Stomach (tissue), 8 donors: ENCODE measurements at regions not wholly inside any gene's neighbourhood (a gene's known extent, or its start where the extent isn't known, plus 50 kb on each side); places are given as distances from the start of the nearest gene placed in this dataset.

Experiments used
- DNase-seq, 2 donors: peaks; one replicate each; pipeline versions ENCODE4 v3.0.0 to v3.0.0-alpha.2; 2013 to 2019
- H3K27ac ChIP-seq, 5 donors: fragments of 200-600 bp in 4 of 5; sonication (generic) in 4 of 5; one replicate each; pipeline ENCODE4 v1.5.1; 2013 to 2019; ENCODE audit warnings: mild to moderate bottlenecking in 1 of 5, moderate library complexity in 1 of 5
- H3K27me3 ChIP-seq, 3 donors: fragments of 200-600 bp; sonication (generic); one replicate each; pipeline ENCODE4 v1.5.1; 2017 to 2019; ENCODE audit warnings: mixed run types in 1 of 3
- H3K36me3 ChIP-seq, 4 donors: fragments of 200-600 bp; sonication (generic); 1 replicate in 3 of 4; 2 replicates in 1 of 4; pipeline ENCODE4 v1.5.1; 2016 to 2019
- H3K4me1 ChIP-seq, 4 donors: fragments of 200-600 bp; sonication (generic); one replicate each; pipeline ENCODE4 v1.5.1; 2016 to 2019
- H3K4me3 ChIP-seq, 4 donors: fragments of 200-600 bp; sonication (generic) in 3 of 4; one replicate each; pipeline ENCODE4 v1.5.1; 2016 to 2019; ENCODE audit warnings: mild to moderate bottlenecking in 1 of 4
- H3K9me3 ChIP-seq, 4 donors: fragments of 200-600 bp; sonication (generic); one replicate each; pipeline ENCODE4 v1.5.1; 2016 to 2019
- EP300 ChIP-seq: sonication (generic); formaldehyde crosslinking; IDR thresholded peaks from one replicate; pipeline ENCODE4 v1.6.1; 2017; ENCODE audit warnings: antibody characterized with exemption
- POLR2A ChIP-seq, 4 donors: fragments of 450-650 bp; IDR thresholded peaks; one replicate each; pipeline ENCODE4 v1.6.1; 2016; ENCODE audit warnings: antibody characterized with exemption in 4 of 4, control low read depth in 2 of 4, mild to moderate bottlenecking in 1 of 4, moderate library complexity in 1 of 4
- POLR2AphosphoS5 ChIP-seq, 3 donors: sonication (generic); formaldehyde crosslinking; IDR thresholded peaks; one replicate each; pipeline ENCODE4 v1.6.1; 2016; ENCODE audit warnings: antibody characterized with exemption in 3 of 3
- WGBS, 5 donors: extraction: QIAGEN DNeasy Blood & Tissue Kit in 3 of 5; methylation state at CpG; one replicate each; pipeline versions ENCODE4 v1.1.5 to v1.1.7; 2013 to 2018; 5-methylcytosine and 5-hydroxymethylcytosine counted together
- intact Hi-C: fragments of 100-400 bp; cut with DNase I; formaldehyde crosslinking; loops from one replicate; pipeline ENCODE4 v1.15.1; 2023; ENCODE audit warnings: low total_unique reads
- TF ChIP-seq, protein P1 (sequence below), 7 experiments: fragments of 450-650 bp in 4 of 7; fragments of 200-600 bp in 3 of 7; sonication (generic) in 3 of 7; IDR thresholded peaks; one replicate each; pipeline ENCODE4 v1.5.1; 2016 to 2019; ENCODE audit warnings: antibody characterized with exemption in 7 of 7, control low read depth in 2 of 7, mild to moderate bottlenecking in 1 of 7
- donor health status: healthy with polysubstance abuse.
- donor health status: Bipolar disorder and iron deficiency.
- donor health status: healthy.

GRCh38 chrX:137432609-137433008 is 133.3 kb upstream of the ZIC3 start:
- no peak for DNase-seq
- peaks cover 12 to 37% (median 31%) of the 10 kb centered on the region in 3 donors for H3K27me3 ChIP-seq
- intact Hi-C loops, result no loop called here
- H3K36me3 ChIP-seq, result no peaks in the 10 kb centered on the region
- H3K27ac ChIP-seq, result no peak overlapping the region
- TF ChIP-seq EP300 (no peak), POLR2AphosphoS5 (IDR thresholded peaks at IDR 0.05) (no peak), POLR2A (IDR thresholded peaks at IDR 0.05) (no peak)
- TF ChIP-seq, protein P1, sequence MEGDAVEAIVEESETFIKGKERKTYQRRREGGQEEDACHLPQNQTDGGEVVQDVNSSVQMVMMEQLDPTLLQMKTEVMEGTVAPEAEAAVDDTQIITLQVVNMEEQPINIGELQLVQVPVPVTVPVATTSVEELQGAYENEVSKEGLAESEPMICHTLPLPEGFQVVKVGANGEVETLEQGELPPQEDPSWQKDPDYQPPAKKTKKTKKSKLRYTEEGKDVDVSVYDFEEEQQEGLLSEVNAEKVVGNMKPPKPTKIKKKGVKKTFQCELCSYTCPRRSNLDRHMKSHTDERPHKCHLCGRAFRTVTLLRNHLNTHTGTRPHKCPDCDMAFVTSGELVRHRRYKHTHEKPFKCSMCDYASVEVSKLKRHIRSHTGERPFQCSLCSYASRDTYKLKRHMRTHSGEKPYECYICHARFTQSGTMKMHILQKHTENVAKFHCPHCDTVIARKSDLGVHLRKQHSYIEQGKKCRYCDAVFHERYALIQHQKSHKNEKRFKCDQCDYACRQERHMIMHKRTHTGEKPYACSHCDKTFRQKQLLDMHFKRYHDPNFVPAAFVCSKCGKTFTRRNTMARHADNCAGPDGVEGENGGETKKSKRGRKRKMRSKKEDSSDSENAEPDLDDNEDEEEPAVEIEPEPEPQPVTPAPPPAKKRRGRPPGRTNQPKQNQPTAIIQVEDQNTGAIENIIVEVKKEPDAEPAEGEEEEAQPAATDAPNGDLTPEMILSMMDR (IDR thresholded peaks at IDR 0.05), result peak in 2 of 7 experiments; percentile 10 to 36
- H3K4me1 ChIP-seq, result peaks cover 5 to 20% (median 16%) of the 10 kb centered on the region in 4 donors
- no peak overlapping the region for H3K4me3 ChIP-seq
- WGBS, 5 donors, result 0 to 12% (median 0%) methylated on average over 1 of the region's 1 CpG
- peaks cover 0 to 23% (median 2%) of the 10 kb centered on the region in 4 donors for H3K9me3 ChIP-seq

GRCh38 chrX:137431693-137432488 is 134.0 kb upstream of the ZIC3 start:
- WGBS, 5 donors, result 35 to 60% (median 46%) methylated on average over 2 of the region's 2 CpGs
- Histone ChIP-seq H3K9me3 (peaks cover 0 to 23% (median 6%) of the 10 kb centered on the region in 4 donors), H3K4me3 (no peak overlapping the region), H3K27ac (no peak overlapping the region), H3K36me3 (no peaks in the 10 kb centered on the region), H3K4me1 (peaks cover 5 to 28% (median 23%) of the 10 kb centered on the region in 4 donors), H3K27me3 (peaks cover 16 to 44% (median 39%) of the 10 kb centered on the region in 3 donors)
- TF ChIP-seq POLR2AphosphoS5 (IDR thresholded peaks at IDR 0.05) (no peak), EP300 (no peak), POLR2A (IDR thresholded peaks at IDR 0.05) (no peak)
- TF ChIP-seq, protein P1 (IDR thresholded peaks at IDR 0.05), result no peak
- DNase-seq, result no peak
- intact Hi-C loops, result no loop called here

DNA sequence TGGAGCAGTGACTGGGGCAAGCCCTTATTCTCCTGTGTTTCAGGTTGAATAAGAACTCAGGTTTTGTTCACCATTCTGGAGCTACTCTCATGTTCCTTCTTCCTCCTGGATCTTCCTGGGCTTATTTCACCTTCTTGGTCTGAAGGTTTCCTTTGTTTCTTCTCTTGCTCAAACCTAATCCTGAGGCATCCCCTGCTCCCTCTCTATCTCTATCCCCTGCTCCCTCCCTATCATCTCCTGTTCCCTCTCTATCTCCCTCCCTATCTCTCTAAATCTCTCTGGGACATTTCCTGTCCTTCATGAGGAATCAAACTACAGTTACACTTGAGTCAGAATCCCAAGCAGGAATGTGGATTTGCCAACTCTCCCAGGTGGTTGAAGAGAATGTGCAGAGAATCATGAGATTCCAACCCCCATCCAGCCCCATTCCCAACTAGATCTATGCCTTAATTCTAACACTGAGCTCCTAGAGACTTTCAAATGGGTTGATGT is 134.9 kb upstream of the ZIC3 start:
- intact Hi-C loops, result no loop called here
- peaks cover 21 to 51% (median 47%) of the 10 kb centered on the region in 3 donors for H3K27me3 ChIP-seq

GRCh38 chrX:137430301-137430700 is 135.6 kb upstream of the ZIC3 start:
- H3K27ac ChIP-seq, result no peak overlapping the region
- peaks cover 0 to 12% (median 6%) of the 10 kb centered on the region in 4 donors for H3K9me3 ChIP-seq
- no peak for DNase-seq
- H3K27me3 ChIP-seq, result peaks cover 28 to 59% (median 55%) of the 10 kb centered on the region in 3 donors
- H3K4me3 ChIP-seq, result no peak overlapping the region
- WGBS, 5 donors, result 6 to 17% (median 9%) methylated on average over 4 to 17 of the region's 17 CpGs
- no peaks in the 10 kb centered on the region for H3K36me3 ChIP-seq
- intact Hi-C loops, result no loop called here
- TF ChIP-seq, protein P1 (IDR thresholded peaks at IDR 0.05), result no peak
- no peak for TF ChIP-seq EP300
- no peak for TF ChIP-seq POLR2A (IDR thresholded peaks at IDR 0.05)
- no peak for TF ChIP-seq POLR2AphosphoS5 (IDR thresholded peaks at IDR 0.05)
- H3K4me1 ChIP-seq, result peaks cover 5 to 28% (median 23%) of the 10 kb centered on the region in 4 donors

More for the DNA sequence above, 134.9 kb upstream of the ZIC3 start:
- peaks cover 5 to 28% (median 23%) of the 10 kb centered on the region in 4 donors for H3K4me1 ChIP-seq
- H3K36me3 ChIP-seq, result no peaks in the 10 kb centered on the region
- H3K4me3 ChIP-seq, result no peak overlapping the region
- no peak overlapping the region for H3K27ac ChIP-seq
- peaks cover 0 to 19% (median 6%) of the 10 kb centered on the region in 4 donors for H3K9me3 ChIP-seq
- no peak for TF ChIP-seq POLR2AphosphoS5 (IDR thresholded peaks at IDR 0.05)
- TF ChIP-seq, protein P1 (IDR thresholded peaks at IDR 0.05), result no peak
- no peak for TF ChIP-seq EP300
- DNase-seq, result no peak
